ENCODE measurements at regions not wholly inside any gene's neighbourhood (a gene's known extent, or its start where the extent isn't known, plus 50 kb on each side); places are given as distances from the start of the nearest gene placed in this dataset.

- TF ChIP-seq KLF13 (tag; IDR thresholded peaks at IDR 0.05; ENCODE audit: borderline replicate concordance, low read depth), result no peak
- TF ChIP-seq POLR2AphosphoS5 (IDR thresholded peaks at IDR 0.05; ENCODE audit: control insufficient read depth, insufficient read depth, low read depth, low read length), result no peak
- TF ChIP-seq MEIS2 (IDR thresholded peaks at IDR 0.05; ENCODE audit: partially characterized antibody), result no peak
- TF ChIP-seq DIDO1 (tag; IDR thresholded peaks at IDR 0.05; ENCODE audit: low read depth), result no peak
Measured at GRCh38 chr17:77466596-77467223, 325.9 kb downstream of the SEC14L1 start (continued).

GRCh38 chr17:77467521-77467920 lies 326.8 kb downstream of the SEC14L1 start:
- intact Hi-C loops (cut with micrococcal nuclease) (no loop called here), in situ Hi-C loops (cut with MboI) (no loop called here)
- no TSS peak for BruUV-seq (replicated peaks)
- 96% methylated on average over 20 of the region's 25 CpGs for WGBS (ENCODE audit: insufficient coverage, low coverage, missing lambda C conversion rate)
- Histone ChIP-seq H3K9ac (ENCODE audit: insufficient read depth in 1 of 2, low read depth in 2 of 2, low read length in 2 of 2) (no peak overlapping the region), H3K4me2 (ENCODE audit: insufficient read depth, low read length) (no peak overlapping the region), H3K9me3 (replicated peaks; ENCODE audit: control insufficient read depth, insufficient read depth, low read depth, low read length) (no peaks in the 10 kb centered on the region), H3K4me3 (no peak overlapping the region), H3K27me3 (ENCODE audit: control insufficient read depth in 2 of 2, insufficient read depth in 2 of 2, low read length in 2 of 2) (no peaks in the 10 kb centered on the region), H3K9me1 (ENCODE audit: control insufficient read depth, insufficient read depth, low read length) (no peaks in the 10 kb centered on the region), H3K36me3 (ENCODE audit: control insufficient read depth, insufficient read depth, low read length) (peaks cover 9% of the 10 kb centered on the region; the same call in 1 of the 3 replicates), H3K27ac (ENCODE audit: extremely low read depth, low read depth, low read length) (no peak overlapping the region), H3K79me2 (ENCODE audit: control insufficient read depth, insufficient read depth, low read length) (peaks cover 75% of the 10 kb centered on the region), H2AFZ (ENCODE audit: low read depth, low read length) (no peak overlapping the region), H4K20me1 (replicated peaks; ENCODE audit: control insufficient read depth, insufficient read depth, low read length) (peaks cover 21% of the 10 kb centered on the region; the same call in 1 of the 2 replicates), H3K4me1 (replicated peaks in 1 of 2; ENCODE audit: control insufficient read depth in 2 of 2, insufficient read depth in 2 of 2, low read length in 2 of 2) (peaks cover 30 to 46% of the 10 kb centered on the region in 2 experiments)
- peak; percentile 61; the same call in 1 of the 2 replicates for TF ChIP-seq ZNF24 (IDR thresholded peaks at IDR 0.05)
- no peak for TF ChIP-seq BACH1 (tag; IDR thresholded peaks at IDR 0.05)
- no peak for TF ChIP-seq SREBF1 (IDR thresholded peaks at IDR 0.05; ENCODE audit: borderline replicate concordance, low read depth, low read length)
- no peak for TF ChIP-seq NFE2 (IDR thresholded peaks at IDR 0.05; ENCODE audit: low read depth)
- no peak for TF ChIP-seq GTF2B (IDR thresholded peaks at IDR 0.05; ENCODE audit: extremely low read depth, insufficient read length)
- TF ChIP-seq SAP30 (IDR thresholded peaks at IDR 0.05; ENCODE audit: borderline replicate concordance, insufficient read depth, low read depth, low read length, poor library complexity, severe bottlenecking), result no peak
- TF ChIP-seq MTA2 (IDR thresholded peaks at IDR 0.05; ENCODE audit: low read depth), result no peak
- no peak for DNase-seq (ENCODE audit: extremely low read depth in 1 of 4, low spot score in 3 of 4)
- ATAC-seq, result no peak
- FAIRE-seq, result no peak
- ChIA-PET POLR2A (no interaction called here), CTCF (ENCODE audit: low intra/inter-chr PET ratio) (no interaction called here)
